H54 (cell line): ENCODE measurements at regions not wholly inside any gene's neighbourhood (a gene's known extent, or its start where the extent isn't known, plus 50 kb on each side); places are given as distances from the start of the nearest gene placed in this dataset.
"Not testable (repeated sequence)": the region's sequence is repeated elsewhere in the genome, so short reads cannot be mapped to it uniquely, and the experiment has no call there.

Experiments
- DNase-seq: peaks from one replicate; pipeline ENCODE4 v3.0.0; 2011; ENCODE audit warnings: low spot score, mixed read lengths; ENCODE audit not compliant: insufficient read length
- FAIRE-seq: peaks from 3 replicates; lab custom pipeline; 2011; peaks lifted over from hg19 to GRCh38; lab: Jason Lieb, UNC

- not testable (repeated sequence) for DNase-seq, FAIRE-seq
Measured at GRCh38 chr1:118440-118839, 333.0 kb downstream of the OR4F29 start.

- DNase-seq, FAIRE-seq: not testable (repeated sequence)
Measured at GRCh38 chr1:115534-115933, 335.9 kb downstream of the OR4F29 start.

GRCh38 chr1:104776-105175, 346.7 kb downstream of the OR4F29 start:
- DNase-seq, FAIRE-seq: not testable (repeated sequence)

GRCh38 chr1:99481-99880, 352.0 kb downstream of the OR4F29 start:
- DNase-seq: not testable (repeated sequence)

GRCh38 chr1:98811-99210, 352.7 kb downstream of the OR4F29 start:
- not testable (repeated sequence) for FAIRE-seq

More at GRCh38 chr1:99481-99880, 352.0 kb downstream of the OR4F29 start:
- not testable (repeated sequence) for FAIRE-seq

GRCh38 chr1:91279-91678, 360.2 kb downstream of the OR4F29 start:
- DNase-seq, FAIRE-seq: not testable (repeated sequence)

More at GRCh38 chr1:98811-99210, 352.7 kb downstream of the OR4F29 start:
- not testable (repeated sequence) for DNase-seq

- not testable (repeated sequence) for DNase-seq
Measured at GRCh38 chr1:88110-88509, 363.4 kb downstream of the OR4F29 start.

GRCh38 chr1:79152-79551, 372.3 kb downstream of the OR4F29 start:
- not testable (repeated sequence) for DNase-seq, FAIRE-seq

More at GRCh38 chr1:88110-88509, 363.4 kb downstream of the OR4F29 start:
- FAIRE-seq: not testable (repeated sequence)

- not testable (repeated sequence) for FAIRE-seq, DNase-seq
Measured at GRCh38 chr1:65119-65518, 386.4 kb downstream of the OR4F29 start, which contains the start of gene OR4F5. Gene OR4F5, plus strand, starts transcription at chr1:65419.

- not testable (repeated sequence) for FAIRE-seq, DNase-seq
Measured at GRCh38 chr1:56014-56531, 395.4 kb downstream of the OR4F29 start.

- FAIRE-seq, DNase-seq: not testable (repeated sequence)
Measured at GRCh38 chr1:53182-53581, 398.3 kb downstream of the OR4F29 start.

GRCh38 chr1:41965-42466, 409.5 kb downstream of the OR4F29 start:
- FAIRE-seq: not testable (repeated sequence)

GRCh38 chr1:41197-41596, 410.3 kb downstream of the OR4F29 start:
- not testable (repeated sequence) for DNase-seq, FAIRE-seq

More at GRCh38 chr1:41965-42466, 409.5 kb downstream of the OR4F29 start:
- DNase-seq: not testable (repeated sequence)

GRCh38 chr1:29183-29582, 422.3 kb downstream of the OR4F29 start:
- DNase-seq, FAIRE-seq: not testable (repeated sequence)

- FAIRE-seq, DNase-seq: not testable (repeated sequence)
Measured at GRCh38 chr1:17298-17697, 434.2 kb downstream of the OR4F29 start.

- FAIRE-seq, DNase-seq: not testable (repeated sequence)
Measured at GRCh38 chr1:16025-16424, 435.5 kb downstream of the OR4F29 start.

- FAIRE-seq, DNase-seq: not testable (repeated sequence)
Measured at GRCh38 chr1:9941-10717, 441.3 kb downstream of the OR4F29 start.
